Body of pancreas (tissue), 4 donors: ENCODE measurements at regions not wholly inside any gene's neighbourhood (a gene's known extent, or its start where the extent isn't known, plus 50 kb on each side); places are given as distances from the start of the nearest gene placed in this dataset.
A peak's percentile ranks its signal among the peaks of the same experiment; 100 is the strongest.

Experiments
- ATAC-seq: fragments of 150-250 bp; one replicate; pipeline ENCODE4 v1.9.1; 2016
- DNase-seq, 4 donors: peaks; one replicate each; pipeline ENCODE4 v3.0.0-alpha.2; 2019
- H3K27ac ChIP-seq, 4 donors: fragments of 200-600 bp; sonication (generic); 1 replicate in 3 of 4; 2 replicates in 1 of 4; pipeline versions ENCODE4 v1.5.1 to v1.6.1; 2016 to 2019; ENCODE audit warnings: mild to moderate bottlenecking in 1 of 4, mixed read lengths in 1 of 4, moderate library complexity in 1 of 4
- H3K27me3 ChIP-seq, 2 donors: fragments of 200-600 bp; sonication (generic); one replicate each; pipeline ENCODE4 v1.6.0; 2016; ENCODE audit warnings: mild to moderate bottlenecking in 1 of 2
- H3K36me3 ChIP-seq, 2 donors: fragments of 200-600 bp; sonication (generic); replicated peaks in 1 of 2; 2 replicates each; pipeline ENCODE4 v1.5.1; 2016; ENCODE audit warnings: low read depth in 2 of 2; ENCODE audit not compliant: insufficient read depth in 1 of 2
- H3K4me1 ChIP-seq: fragments of 200-600 bp; sonication (generic); one replicate; pipeline ENCODE4 v1.6.0; 2016
- H3K4me3 ChIP-seq, 2 donors: fragments of 200-600 bp; sonication (generic); 1 replicate in 1 of 2; 2 replicates in 1 of 2; pipeline ENCODE4 v1.5.1; 2016 to 2019
- H3K9me3 ChIP-seq, 3 donors: fragments of 200-600 bp; sonication (generic); 1 replicate in 2 of 3; 2 replicates in 1 of 3; pipeline ENCODE4 v1.5.1; 2016
- POLR2A ChIP-seq, 3 donors: fragments of 450-650 bp; IDR thresholded peaks; one replicate each; pipeline ENCODE4 v1.6.1; 2016; ENCODE audit warnings: antibody characterized with exemption in 3 of 3, mild to moderate bottlenecking in 2 of 3
- WGBS, 2 donors: methylation state at CpG; one replicate each; pipeline ENCODE4 v1.1.5; 2017; 5-methylcytosine and 5-hydroxymethylcytosine counted together
- intact Hi-C: fragments of 100-400 bp; cut with DNase I; formaldehyde crosslinking; loops from one replicate; pipeline ENCODE4 v1.15.1; 2023
- TF ChIP-seq, protein P1 (sequence below), 7 experiments: fragments of 450-650 bp in 4 of 7; fragments of 200-600 bp in 3 of 7; sonication (generic) in 3 of 7; IDR thresholded peaks; one replicate each; pipeline ENCODE4 v1.5.1; 2016 to 2019; ENCODE audit warnings: antibody characterized with exemption in 7 of 7

- no peaks in the 10 kb centered on the region for H3K4me1 ChIP-seq
- no peaks in the 10 kb centered on the region for H3K9me3 ChIP-seq
- WGBS, 2 donors: 90 to 91% methylated on average over 2 of the region's 2 CpGs
- DNase-seq (no peak), ATAC-seq (no peak)
- TF ChIP-seq, protein P1, sequence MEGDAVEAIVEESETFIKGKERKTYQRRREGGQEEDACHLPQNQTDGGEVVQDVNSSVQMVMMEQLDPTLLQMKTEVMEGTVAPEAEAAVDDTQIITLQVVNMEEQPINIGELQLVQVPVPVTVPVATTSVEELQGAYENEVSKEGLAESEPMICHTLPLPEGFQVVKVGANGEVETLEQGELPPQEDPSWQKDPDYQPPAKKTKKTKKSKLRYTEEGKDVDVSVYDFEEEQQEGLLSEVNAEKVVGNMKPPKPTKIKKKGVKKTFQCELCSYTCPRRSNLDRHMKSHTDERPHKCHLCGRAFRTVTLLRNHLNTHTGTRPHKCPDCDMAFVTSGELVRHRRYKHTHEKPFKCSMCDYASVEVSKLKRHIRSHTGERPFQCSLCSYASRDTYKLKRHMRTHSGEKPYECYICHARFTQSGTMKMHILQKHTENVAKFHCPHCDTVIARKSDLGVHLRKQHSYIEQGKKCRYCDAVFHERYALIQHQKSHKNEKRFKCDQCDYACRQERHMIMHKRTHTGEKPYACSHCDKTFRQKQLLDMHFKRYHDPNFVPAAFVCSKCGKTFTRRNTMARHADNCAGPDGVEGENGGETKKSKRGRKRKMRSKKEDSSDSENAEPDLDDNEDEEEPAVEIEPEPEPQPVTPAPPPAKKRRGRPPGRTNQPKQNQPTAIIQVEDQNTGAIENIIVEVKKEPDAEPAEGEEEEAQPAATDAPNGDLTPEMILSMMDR (IDR thresholded peaks at IDR 0.05): no peak
- intact Hi-C loops: no loop called here
- no peak overlapping the region for H3K4me3 ChIP-seq
- no peaks in the 10 kb centered on the region for H3K27me3 ChIP-seq
- H3K36me3 ChIP-seq: no peaks in the 10 kb centered on the region
- H3K27ac ChIP-seq: no peak overlapping the region
These were observed 134.8 kb upstream of the SPRY2 start for GRCh38 chr13:80475718-80476117.

- Histone ChIP-seq H3K36me3 (no peaks in the 10 kb centered on the region), H3K27me3 (no peaks in the 10 kb centered on the region), H3K4me1 (no peaks in the 10 kb centered on the region), H3K4me3 (no peak overlapping the region), H3K27ac (no peak overlapping the region), H3K9me3 (no peaks in the 10 kb centered on the region)
- ATAC-seq: no peak
- no peak for TF ChIP-seq POLR2A (IDR thresholded peaks at IDR 0.05)
- TF ChIP-seq, protein P1 (IDR thresholded peaks at IDR 0.05): no peak
- intact Hi-C loops: no loop called here
- DNase-seq: peak in 2 of 4 donors; percentile 12 to 42
- 90 to 96% methylated on average over 1 of the region's 1 CpG for WGBS, 2 donors
These were observed 132.8 kb upstream of the SPRY2 start for GRCh38 chr13:80473695-80474094.

DNA sequence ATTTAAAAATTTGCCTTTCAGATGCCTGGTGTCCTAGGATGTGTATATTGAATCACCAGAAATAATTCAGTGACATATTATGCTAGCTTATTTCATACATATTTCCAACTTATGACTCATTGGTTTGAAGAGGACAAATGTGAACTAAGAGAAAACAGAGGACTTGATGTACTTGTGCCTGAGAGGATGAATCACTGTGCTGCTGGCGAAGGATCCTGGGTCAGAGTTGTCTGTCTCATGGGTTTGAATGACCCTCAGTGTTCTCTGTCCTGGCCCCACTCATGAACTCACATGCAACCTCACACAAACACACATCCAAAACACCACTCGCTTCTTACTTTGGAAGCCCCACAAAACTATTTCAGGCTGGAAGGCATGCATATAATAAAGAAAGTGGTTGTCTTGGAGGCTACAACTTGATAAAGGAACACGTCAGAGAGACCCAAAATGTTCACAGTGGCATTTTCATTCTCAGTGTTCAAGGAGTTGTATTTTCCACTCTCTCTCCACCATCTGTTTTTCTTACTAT is 129.0 kb upstream of the SPRY2 start:
- ATAC-seq: peak; percentile 84
- no peaks in the 10 kb centered on the region for H3K36me3 ChIP-seq
- H3K9me3 ChIP-seq: no peaks in the 10 kb centered on the region
- peak; percentile 19 to 74 (median 46) for DNase-seq
- WGBS, 2 donors: 73 to 75% methylated on average over 3 of the region's 3 CpGs
- no peak overlapping the region for H3K4me3 ChIP-seq
- H3K27me3 ChIP-seq: no peaks in the 10 kb centered on the region
- no peaks in the 10 kb centered on the region for H3K4me1 ChIP-seq
- intact Hi-C loops: no loop called here
- H3K27ac ChIP-seq: peak overlapping the region in 3 of 4 donors; percentile 12 to 23 (median 22)
- no peak for TF ChIP-seq POLR2A (IDR thresholded peaks at IDR 0.05)
- TF ChIP-seq, protein P1 (IDR thresholded peaks at IDR 0.05): no peak

GRCh38 chr13:80469105-80469852 is 128.4 kb upstream of the SPRY2 start:
- Histone ChIP-seq H3K9me3 (no peaks in the 10 kb centered on the region), H3K4me3 (no peak overlapping the region), H3K4me1 (no peaks in the 10 kb centered on the region), H3K36me3 (no peaks in the 10 kb centered on the region), H3K27ac (peak overlapping the region in 3 of 4 donors; percentile 12 to 43 (median 22)), H3K27me3 (no peaks in the 10 kb centered on the region)
- ATAC-seq (peak; percentile 23), DNase-seq (no peak)
- 61 to 79% methylated on average over 6 of the region's 6 CpGs for WGBS, 2 donors
- TF ChIP-seq, protein P1 (IDR thresholded peaks at IDR 0.05): no peak
- no peak for TF ChIP-seq POLR2A (IDR thresholded peaks at IDR 0.05)
- intact Hi-C loops: no loop called here

DNA sequence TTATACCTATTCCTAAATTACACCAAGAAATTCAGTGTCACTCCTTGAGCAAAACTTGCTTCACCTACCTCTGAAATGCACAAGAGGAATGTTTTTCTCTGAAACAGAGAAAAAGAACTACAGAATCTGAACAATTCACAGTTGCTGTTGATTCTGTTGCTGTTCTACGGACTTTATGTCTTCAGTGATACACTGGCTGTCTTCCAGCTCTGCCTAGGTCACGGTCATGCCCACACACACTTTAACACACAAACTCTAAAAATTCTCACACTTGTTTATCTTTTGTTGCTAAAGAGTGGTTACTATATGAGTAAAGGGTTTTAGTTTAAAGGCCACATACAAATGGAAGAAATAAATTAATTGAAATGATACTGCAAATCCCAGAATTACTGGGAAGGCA is 124.4 kb upstream of the SPRY2 start:
- no peak for DNase-seq
- 52 to 72% methylated on average over 2 of the region's 2 CpGs for WGBS, 2 donors
- intact Hi-C loops: no loop called here

More for the DNA sequence above, 124.4 kb upstream of the SPRY2 start:
- Histone ChIP-seq H3K27ac (no peak overlapping the region), H3K4me1 (peaks cover 6% of the 10 kb centered on the region), H3K27me3 (no peaks in the 10 kb centered on the region), H3K36me3 (no peaks in the 10 kb centered on the region), H3K9me3 (no peaks in the 10 kb centered on the region), H3K4me3 (no peak overlapping the region)
- TF ChIP-seq POLR2A (IDR thresholded peaks at IDR 0.05): no peak
- TF ChIP-seq, protein P1 (IDR thresholded peaks at IDR 0.05): no peak
- ATAC-seq: no peak
